ENCODE measurements at regions not wholly inside any gene's neighbourhood (a gene's known extent, or its start where the extent isn't known, plus 50 kb on each side); places are given as distances from the start of the nearest gene placed in this dataset.

DNA sequence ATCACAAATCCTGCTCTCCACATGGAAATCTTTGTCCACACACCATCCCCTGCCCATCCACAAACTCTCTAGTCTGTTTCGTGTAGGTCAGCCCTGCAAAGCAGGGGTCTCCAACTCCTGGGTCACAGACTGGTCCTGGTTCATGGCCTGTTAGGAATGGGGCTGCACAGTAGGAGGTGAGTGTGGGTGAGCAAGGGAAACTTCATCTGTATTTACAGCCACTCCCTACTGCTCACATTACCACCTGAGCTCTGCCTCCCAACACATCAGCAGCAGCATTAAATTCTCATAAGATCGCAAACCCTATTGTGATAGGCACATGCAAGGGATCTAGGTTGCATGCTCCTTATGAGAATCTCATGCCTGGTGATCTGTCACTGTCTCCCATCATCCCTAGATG lies 242.1 kb downstream of the FGFR2 start:
- Histone ChIP-seq H3K36me3 (ENCODE audit: control insufficient read depth, insufficient read depth, low read length) (no peaks in the 10 kb centered on the region), H3K9me3 (ENCODE audit: control insufficient read depth, insufficient read depth, low read depth, low read length) (peaks cover 8% of the 10 kb centered on the region), H3K27me3 (ENCODE audit: control insufficient read depth, insufficient read depth, low read length) (no peaks in the 10 kb centered on the region), H3K4me3 (ENCODE audit: low read depth, low read length) (no peak overlapping the region), H3K27ac (ENCODE audit: low read depth, low read length) (no peak overlapping the region), H3K9ac (ENCODE audit: low read length) (no peak overlapping the region), H3K4me1 (ENCODE audit: control insufficient read depth, insufficient read depth, low read length) (no peaks in the 10 kb centered on the region)

DNA sequence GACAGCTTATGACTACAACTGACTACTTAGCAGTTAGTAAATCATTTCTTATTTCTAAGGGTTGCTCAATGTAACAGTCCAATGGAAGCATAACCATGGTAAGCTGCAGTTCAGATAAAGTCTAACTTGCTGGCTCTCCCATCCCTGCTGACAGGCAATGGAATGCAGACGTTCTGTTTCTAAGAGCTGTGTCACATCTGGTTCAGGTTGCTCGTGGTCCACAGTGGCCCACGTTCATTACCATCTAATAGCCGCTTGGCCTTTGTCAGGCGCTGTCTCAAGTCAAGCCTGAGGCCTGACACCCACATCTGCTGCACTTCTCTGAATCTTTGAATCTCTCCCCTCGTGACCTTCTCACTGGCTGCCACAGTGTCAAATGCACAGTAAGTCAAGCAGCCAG lies 240.8 kb downstream of the FGFR2 start:
- Histone ChIP-seq H3K36me3 (ENCODE audit: control insufficient read depth, insufficient read depth, low read length) (no peaks in the 10 kb centered on the region), H3K4me1 (ENCODE audit: control insufficient read depth, insufficient read depth, low read length) (no peaks in the 10 kb centered on the region; the same call in 1 of the 2 replicates), H3K4me3 (ENCODE audit: low read depth, low read length) (no peak overlapping the region), H3K27ac (ENCODE audit: low read depth, low read length) (no peak overlapping the region), H3K9me3 (ENCODE audit: control insufficient read depth, insufficient read depth, low read depth, low read length) (peaks cover 8% of the 10 kb centered on the region), H3K9ac (ENCODE audit: low read length) (no peak overlapping the region), H3K27me3 (ENCODE audit: control insufficient read depth, insufficient read depth, low read length) (no peaks in the 10 kb centered on the region)

DNA sequence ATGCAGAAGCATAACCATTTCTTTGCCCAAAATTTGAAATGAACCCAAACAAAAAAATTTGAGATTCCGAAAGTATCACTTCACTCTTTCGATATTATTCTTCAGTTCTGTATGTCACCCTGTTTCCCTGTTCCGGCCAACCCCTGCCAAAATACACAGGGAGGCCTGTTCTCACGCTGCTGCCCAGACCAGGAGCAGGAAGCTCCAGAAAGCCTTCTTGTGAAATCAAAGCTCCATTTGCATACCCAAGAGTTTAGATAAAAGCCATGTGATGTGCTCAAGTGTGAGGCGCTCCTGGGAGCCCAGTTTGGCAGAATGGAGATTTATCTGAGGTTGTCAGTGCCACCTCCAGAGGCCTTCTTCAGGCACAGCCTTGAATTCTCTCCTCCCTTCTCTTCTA lies 236.2 kb downstream of the FGFR2 start:
- Histone ChIP-seq H3K27ac (ENCODE audit: low read depth, low read length) (no peak overlapping the region), H3K9ac (ENCODE audit: low read length) (no peak overlapping the region), H3K36me3 (ENCODE audit: control insufficient read depth, insufficient read depth, low read length) (no peaks in the 10 kb centered on the region), H3K4me1 (ENCODE audit: control insufficient read depth, insufficient read depth, low read length) (no peaks in the 10 kb centered on the region; the same call in 1 of the 2 replicates), H3K27me3 (ENCODE audit: control insufficient read depth, insufficient read depth, low read length) (no peaks in the 10 kb centered on the region), H3K4me3 (ENCODE audit: low read depth, low read length) (no peak overlapping the region), H3K9me3 (ENCODE audit: control insufficient read depth, insufficient read depth, low read depth, low read length) (peaks cover 4% of the 10 kb centered on the region; the same call in 1 of the 2 replicates)

DNA sequence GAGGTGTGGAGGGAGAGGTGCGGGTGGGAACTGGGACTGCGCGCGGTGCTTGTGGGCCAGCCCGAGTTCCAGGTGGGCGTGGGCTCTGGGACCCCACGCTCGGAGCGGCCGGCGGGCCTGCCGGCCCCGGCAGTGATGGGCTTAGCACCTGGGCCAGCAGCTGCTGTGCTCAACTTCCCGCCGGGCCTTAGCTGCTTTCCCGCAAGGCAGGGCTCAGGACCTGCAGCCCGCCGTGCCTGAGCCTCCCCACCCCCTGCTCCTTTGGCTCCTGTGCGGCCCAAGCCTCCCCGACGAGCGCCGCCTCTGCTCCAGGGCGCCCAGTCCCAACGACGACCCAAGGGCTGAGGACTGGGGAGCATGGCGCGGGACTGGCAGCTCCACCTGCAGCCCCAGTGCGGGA lies 232.7 kb downstream of the FGFR2 start:
- no peaks in the 10 kb centered on the region; the same call in 1 of the 2 replicates for H3K4me1 ChIP-seq (ENCODE audit: control insufficient read depth, insufficient read depth, low read length)
- no peaks in the 10 kb centered on the region for H3K27me3 ChIP-seq (ENCODE audit: control insufficient read depth, insufficient read depth, low read length)
- no peak overlapping the region for H3K9ac ChIP-seq (ENCODE audit: low read length)
- no peaks in the 10 kb centered on the region for H3K36me3 ChIP-seq (ENCODE audit: control insufficient read depth, insufficient read depth, low read length)
- H3K4me3 ChIP-seq (ENCODE audit: low read depth, low read length): no peak overlapping the region
- H3K27ac ChIP-seq (ENCODE audit: low read depth, low read length): no peak overlapping the region
- peaks cover 4% of the 10 kb centered on the region; the same call in 1 of the 2 replicates for H3K9me3 ChIP-seq (ENCODE audit: control insufficient read depth, insufficient read depth, low read depth, low read length)

DNA sequence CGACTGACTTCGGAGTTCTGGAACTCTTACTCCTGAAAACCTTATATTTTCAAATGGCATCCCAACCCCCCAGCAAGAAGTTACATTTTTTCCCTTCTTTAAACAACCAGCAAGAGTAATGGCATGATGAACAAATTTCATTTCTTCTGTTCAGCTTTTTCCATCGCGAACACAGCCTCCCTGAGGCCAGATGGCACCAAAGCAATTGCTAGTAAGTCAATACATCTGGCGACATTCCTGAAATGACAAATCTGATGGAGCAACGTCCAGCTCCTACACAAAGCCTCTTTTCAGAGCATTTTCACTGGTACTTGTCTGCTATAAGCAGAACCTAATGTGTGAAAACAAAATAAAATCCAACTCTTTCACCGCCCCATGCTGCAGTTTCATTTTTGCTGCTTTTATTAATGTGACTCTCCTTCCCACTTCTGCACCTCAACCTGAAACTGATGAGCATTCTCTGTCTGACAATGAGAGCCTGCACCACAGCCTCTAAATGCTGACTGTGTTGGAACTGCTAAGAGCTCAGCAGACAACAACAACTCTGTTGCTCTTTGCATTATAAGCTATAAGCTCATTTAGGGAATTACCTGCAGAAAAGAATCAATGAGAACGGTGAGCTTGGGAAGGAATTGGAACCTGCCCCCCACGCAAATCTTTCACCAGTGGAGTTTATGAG lies 229.8 kb downstream of the FGFR2 start:
- no peaks in the 10 kb centered on the region for H3K27me3 ChIP-seq (ENCODE audit: control insufficient read depth, insufficient read depth, low read length)
- H3K4me3 ChIP-seq (ENCODE audit: low read depth, low read length): no peak overlapping the region
- H3K4me1 ChIP-seq (ENCODE audit: control insufficient read depth, insufficient read depth, low read length): no peaks in the 10 kb centered on the region
- H3K9me3 ChIP-seq (ENCODE audit: control insufficient read depth, insufficient read depth, low read depth, low read length): 0 out of 2 replicates have a peak, but pooled peaks cover 4% of the 10 kb centered on the region
- H3K9ac ChIP-seq (ENCODE audit: low read length): no peak overlapping the region
- H3K36me3 ChIP-seq (ENCODE audit: control insufficient read depth, insufficient read depth, low read length): no peaks in the 10 kb centered on the region
- H3K27ac ChIP-seq (ENCODE audit: low read depth, low read length): no peak overlapping the region

DNA sequence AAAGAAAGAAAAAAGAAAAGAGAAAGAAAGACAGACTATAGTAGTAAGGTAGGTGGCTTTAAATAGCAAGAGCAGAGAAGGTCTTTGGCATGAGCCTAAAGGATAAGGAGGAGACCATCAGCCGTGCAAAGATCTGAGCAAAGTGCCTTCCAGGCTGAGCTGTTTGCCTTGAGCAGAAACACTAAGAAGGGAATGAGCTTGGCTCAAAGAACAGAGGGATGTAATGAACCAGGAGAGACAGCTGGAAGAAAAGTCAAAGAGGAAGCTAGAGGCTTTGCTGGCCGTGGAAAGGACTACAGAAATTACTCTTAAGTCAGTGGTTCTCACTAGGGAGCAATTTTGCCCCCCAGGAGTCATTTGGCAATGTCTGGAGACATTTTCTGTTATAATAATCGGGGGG lies 228.6 kb downstream of the FGFR2 start:
- Histone ChIP-seq H3K4me3 (ENCODE audit: low read depth, low read length) (no peak overlapping the region), H3K27me3 (ENCODE audit: control insufficient read depth, insufficient read depth, low read length) (no peaks in the 10 kb centered on the region), H3K36me3 (ENCODE audit: control insufficient read depth, insufficient read depth, low read length) (no peaks in the 10 kb centered on the region), H3K9me3 (ENCODE audit: control insufficient read depth, insufficient read depth, low read depth, low read length) (0 out of 2 replicates have a peak, but pooled peaks cover 4% of the 10 kb centered on the region), H3K4me1 (ENCODE audit: control insufficient read depth, insufficient read depth, low read length) (no peaks in the 10 kb centered on the region), H3K27ac (ENCODE audit: low read depth, low read length) (no peak overlapping the region), H3K9ac (ENCODE audit: low read length) (no peak overlapping the region)

DNA sequence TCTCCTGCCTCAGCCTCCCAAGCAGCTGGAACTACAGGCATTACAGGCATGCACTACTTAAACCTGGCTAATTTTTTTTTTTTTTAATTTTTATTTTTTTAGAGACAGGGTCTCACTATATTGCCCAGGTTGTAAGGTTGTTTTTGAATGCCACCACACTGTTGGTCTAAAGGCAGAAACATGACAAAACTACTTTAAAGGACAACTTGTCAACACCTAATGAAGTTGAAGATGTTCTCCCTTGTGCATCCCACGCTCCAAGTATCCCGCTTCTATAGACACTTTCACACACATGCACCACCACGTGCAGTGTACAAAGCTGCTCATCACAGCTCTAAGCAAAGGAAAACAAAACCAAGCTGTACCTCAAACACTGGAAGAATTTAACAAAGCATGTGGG lies 226.4 kb downstream of the FGFR2 start:
- H3K27ac ChIP-seq (ENCODE audit: low read depth, low read length): no peak overlapping the region
- H3K4me3 ChIP-seq (ENCODE audit: low read depth, low read length): no peak overlapping the region
- H3K4me1 ChIP-seq (ENCODE audit: control insufficient read depth, insufficient read depth, low read length): no peaks in the 10 kb centered on the region
- H3K9me3 ChIP-seq (ENCODE audit: control insufficient read depth, insufficient read depth, low read depth, low read length): no peaks in the 10 kb centered on the region
- no peaks in the 10 kb centered on the region for H3K36me3 ChIP-seq (ENCODE audit: control insufficient read depth, insufficient read depth, low read length)
- no peak overlapping the region for H3K9ac ChIP-seq (ENCODE audit: low read length)
- no peaks in the 10 kb centered on the region for H3K27me3 ChIP-seq (ENCODE audit: control insufficient read depth, insufficient read depth, low read length)

DNA sequence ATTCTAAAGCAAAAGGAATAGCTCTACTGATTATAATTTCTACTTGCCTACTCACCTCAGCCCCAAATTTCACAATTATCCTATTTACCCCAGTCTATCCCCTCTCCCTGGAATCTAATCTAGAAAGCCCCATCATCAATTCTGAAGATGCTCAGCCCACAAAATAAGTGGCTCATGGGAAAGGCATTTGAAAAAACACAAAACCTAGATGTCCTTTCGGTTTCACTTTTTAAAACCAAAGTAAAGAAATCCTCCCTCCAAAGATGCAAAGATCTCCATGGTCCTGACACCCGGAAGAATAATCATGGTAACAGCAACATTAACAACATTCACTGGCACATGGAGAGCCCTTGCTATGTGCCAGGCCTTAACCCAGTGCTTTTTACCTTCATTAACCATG lies 224.8 kb downstream of the FGFR2 start:
- Histone ChIP-seq H3K4me1 (ENCODE audit: control insufficient read depth, insufficient read depth, low read length) (no peaks in the 10 kb centered on the region), H3K27me3 (ENCODE audit: control insufficient read depth, insufficient read depth, low read length) (no peaks in the 10 kb centered on the region), H3K27ac (ENCODE audit: low read depth, low read length) (no peak overlapping the region), H3K36me3 (ENCODE audit: control insufficient read depth, insufficient read depth, low read length) (no peaks in the 10 kb centered on the region), H3K9me3 (ENCODE audit: control insufficient read depth, insufficient read depth, low read depth, low read length) (no peaks in the 10 kb centered on the region), H3K9ac (ENCODE audit: low read length) (no peak overlapping the region), H3K4me3 (ENCODE audit: low read depth, low read length) (no peak overlapping the region)

DNA sequence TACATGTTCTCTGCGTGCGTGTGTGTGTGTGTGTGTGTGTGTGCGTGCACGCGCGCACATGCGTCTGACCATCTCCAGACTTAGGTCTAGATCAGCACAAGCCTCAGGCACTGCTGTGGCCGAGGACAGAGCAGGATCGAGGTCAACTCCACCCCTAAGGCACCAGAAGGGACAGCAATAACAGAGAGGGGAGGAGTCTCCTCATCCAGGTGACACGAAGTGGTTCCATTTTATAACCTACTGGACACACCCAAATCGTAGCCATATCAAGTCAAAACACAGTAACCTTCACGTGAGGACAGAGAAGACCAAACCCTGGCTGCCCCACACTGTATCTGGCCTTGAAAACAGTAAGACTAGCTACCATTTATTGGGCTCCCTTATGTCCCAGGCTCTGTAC lies 224.1 kb downstream of the FGFR2 start:
- H3K9me3 ChIP-seq (ENCODE audit: control insufficient read depth, insufficient read depth, low read depth, low read length): no peaks in the 10 kb centered on the region
- H3K9ac ChIP-seq (ENCODE audit: low read length): no peak overlapping the region
- H3K4me3 ChIP-seq (ENCODE audit: low read depth, low read length): no peak overlapping the region
- no peaks in the 10 kb centered on the region for H3K27me3 ChIP-seq (ENCODE audit: control insufficient read depth, insufficient read depth, low read length)
- no peak overlapping the region for H3K27ac ChIP-seq (ENCODE audit: low read depth, low read length)
- H3K4me1 ChIP-seq (ENCODE audit: control insufficient read depth, insufficient read depth, low read length): no peaks in the 10 kb centered on the region
- no peaks in the 10 kb centered on the region for H3K36me3 ChIP-seq (ENCODE audit: control insufficient read depth, insufficient read depth, low read length)

DNA sequence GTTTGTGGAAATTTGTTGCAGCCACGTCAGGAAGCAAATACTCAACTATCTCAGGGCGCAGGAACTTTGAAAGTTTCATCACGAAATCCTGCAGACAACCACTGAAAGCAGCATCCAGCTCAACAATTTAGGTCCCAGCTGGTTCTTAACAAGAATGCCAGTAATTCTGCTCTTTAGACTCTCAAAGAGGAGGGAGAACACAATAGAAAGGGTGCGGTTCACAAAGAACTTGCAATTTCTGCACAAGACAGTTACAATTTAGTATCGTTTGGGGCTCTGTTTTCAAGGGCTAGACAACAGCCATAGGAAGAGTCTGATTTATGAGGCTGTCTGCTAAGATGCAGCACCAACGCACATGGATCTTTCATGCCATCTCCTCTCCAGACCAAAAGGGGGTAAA lies 223.1 kb downstream of the FGFR2 start:
- H3K27ac ChIP-seq (ENCODE audit: low read depth, low read length): no peak overlapping the region
- no peaks in the 10 kb centered on the region for H3K27me3 ChIP-seq (ENCODE audit: control insufficient read depth, insufficient read depth, low read length)
- no peaks in the 10 kb centered on the region for H3K9me3 ChIP-seq (ENCODE audit: control insufficient read depth, insufficient read depth, low read depth, low read length)
- H3K9ac ChIP-seq (ENCODE audit: low read length): no peak overlapping the region
- H3K4me1 ChIP-seq (ENCODE audit: control insufficient read depth, insufficient read depth, low read length): no peaks in the 10 kb centered on the region
- no peak overlapping the region for H3K4me3 ChIP-seq (ENCODE audit: low read depth, low read length)
- no peaks in the 10 kb centered on the region for H3K36me3 ChIP-seq (ENCODE audit: control insufficient read depth, insufficient read depth, low read length)

DNA sequence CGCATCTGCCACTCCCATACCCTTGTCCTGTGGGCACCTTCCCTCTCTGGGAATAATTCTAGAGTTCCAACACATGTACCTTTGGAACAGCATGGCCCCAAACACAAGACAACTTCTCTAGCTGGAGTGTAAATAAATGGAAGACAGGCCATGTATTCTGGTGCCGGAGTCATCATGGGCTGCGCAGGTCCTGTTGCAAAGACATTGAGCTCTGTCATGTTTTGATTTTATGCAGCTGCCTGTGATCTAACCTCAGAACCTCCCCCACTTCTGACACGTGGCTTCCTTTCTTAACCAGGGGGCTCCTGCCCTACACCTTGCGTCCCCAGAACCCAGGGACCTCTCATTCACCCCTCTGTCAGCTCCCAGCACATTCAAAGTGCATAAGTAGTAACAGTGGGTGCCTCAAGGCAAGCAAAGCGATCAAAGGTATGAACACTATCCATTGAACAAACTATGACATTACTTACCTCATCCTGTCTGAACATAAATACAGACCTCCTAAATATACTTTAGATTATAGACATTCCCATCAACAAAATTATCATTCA lies 219.9 kb downstream of the FGFR2 start:
- Histone ChIP-seq H3K27ac (ENCODE audit: low read depth, low read length) (no peak overlapping the region), H3K36me3 (ENCODE audit: control insufficient read depth, insufficient read depth, low read length) (no peaks in the 10 kb centered on the region), H3K9ac (ENCODE audit: low read length) (no peak overlapping the region), H3K9me3 (ENCODE audit: control insufficient read depth, insufficient read depth, low read depth, low read length) (peaks cover 6% of the 10 kb centered on the region; the same call in 1 of the 2 replicates), H3K27me3 (ENCODE audit: control insufficient read depth, insufficient read depth, low read length) (no peaks in the 10 kb centered on the region), H3K4me3 (ENCODE audit: low read depth, low read length) (no peak overlapping the region), H3K4me1 (ENCODE audit: control insufficient read depth, insufficient read depth, low read length) (no peaks in the 10 kb centered on the region)

Data from HUES6 (cell line).